HG03565 (cell line): ENCODE measurements at regions not wholly inside any gene's neighbourhood (a gene's known extent, or its start where the extent isn't known, plus 50 kb on each side); places are given as distances from the start of the nearest gene placed in this dataset.
A peak's percentile ranks its signal among the peaks of the same experiment; 100 is the strongest.
"Not testable (repeated sequence)": the region's sequence is repeated elsewhere in the genome, so short reads cannot be mapped to it uniquely, and the experiment has no call there.

Source experiments
- ATAC-seq: cut with Tn5 transposase; IDR thresholded peaks from one replicate; pipeline ENCODE4 v1.9.1; 2021; ENCODE audit warnings: mild to moderate bottlenecking, moderate library complexity; ENCODE audit not compliant: unreplicated experiment

DNA sequence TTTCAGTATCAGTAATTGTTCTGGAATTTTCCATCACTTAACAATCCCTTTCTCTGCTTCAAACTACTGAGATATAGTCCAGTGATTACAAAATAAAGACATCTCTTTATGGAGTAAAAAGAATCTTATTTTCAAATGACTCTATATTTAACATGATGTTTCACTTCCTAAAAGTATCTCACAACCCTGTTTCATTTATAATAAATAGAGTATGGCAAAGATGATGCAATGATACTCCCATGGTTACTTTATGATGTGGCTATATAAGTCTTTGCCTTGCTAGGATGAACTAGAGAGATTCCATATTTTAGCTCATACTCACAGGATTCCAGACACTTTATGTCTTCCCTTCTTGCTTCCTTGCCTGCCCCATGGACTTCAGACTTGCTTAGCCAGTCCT, 953.5 kb upstream of the MDGA2 start:
- no peak for ATAC-seq

GRCh38 chr14:48622980-48623379, 947.6 kb upstream of the MDGA2 start:
- no peak for ATAC-seq

GRCh38 chr14:48618057-48618456, 942.7 kb upstream of the MDGA2 start:
- no peak for ATAC-seq

GRCh38 chr14:48616931-48617330, 941.5 kb upstream of the MDGA2 start:
- ATAC-seq, result no peak

DNA sequence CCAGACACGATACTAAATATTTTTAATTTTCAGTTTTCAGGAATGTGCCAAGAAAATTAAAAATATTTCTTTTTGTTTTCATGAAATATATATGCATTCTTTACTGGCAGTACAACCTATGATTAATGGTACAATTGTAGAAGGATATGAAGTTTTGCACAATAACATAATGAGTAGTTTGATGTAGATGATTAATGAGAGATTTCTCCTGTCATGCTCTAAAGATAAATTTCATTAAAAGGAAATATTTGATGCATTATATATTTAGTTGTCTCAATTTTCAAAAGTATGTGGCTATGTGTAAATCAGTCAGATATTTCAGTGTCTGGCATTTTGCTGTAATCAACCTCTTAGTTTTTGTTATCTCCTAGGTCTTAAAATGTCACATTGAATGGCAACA, 940.2 kb upstream of the MDGA2 start:
- ATAC-seq, result no peak

GRCh38 chr14:48614003-48614402, 938.6 kb upstream of the MDGA2 start:
- no peak for ATAC-seq

- not testable (repeated sequence) for ATAC-seq
Measured at GRCh38 chr14:48606960-48607359, 931.6 kb upstream of the MDGA2 start.

DNA sequence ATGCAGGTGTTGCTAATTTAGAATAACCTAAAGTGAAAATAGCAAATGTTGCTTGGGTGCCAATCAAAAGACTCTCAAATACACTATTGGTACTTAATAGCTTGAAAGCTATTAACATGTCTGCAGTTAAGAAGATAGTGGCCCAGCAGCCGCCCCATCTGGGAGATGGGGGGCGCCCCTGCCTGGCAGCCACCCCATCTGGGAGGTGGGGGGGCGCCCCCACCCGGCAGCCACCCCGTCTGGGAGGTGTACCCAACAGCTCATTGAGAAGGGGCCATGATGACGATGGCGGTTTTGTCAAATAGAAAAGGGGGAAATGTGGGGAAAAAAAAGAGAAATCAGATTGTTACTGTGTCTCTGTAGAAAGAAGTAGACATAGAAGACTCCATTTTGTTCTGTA, 923.1 kb upstream of the MDGA2 start:
- ATAC-seq, result no peak

DNA sequence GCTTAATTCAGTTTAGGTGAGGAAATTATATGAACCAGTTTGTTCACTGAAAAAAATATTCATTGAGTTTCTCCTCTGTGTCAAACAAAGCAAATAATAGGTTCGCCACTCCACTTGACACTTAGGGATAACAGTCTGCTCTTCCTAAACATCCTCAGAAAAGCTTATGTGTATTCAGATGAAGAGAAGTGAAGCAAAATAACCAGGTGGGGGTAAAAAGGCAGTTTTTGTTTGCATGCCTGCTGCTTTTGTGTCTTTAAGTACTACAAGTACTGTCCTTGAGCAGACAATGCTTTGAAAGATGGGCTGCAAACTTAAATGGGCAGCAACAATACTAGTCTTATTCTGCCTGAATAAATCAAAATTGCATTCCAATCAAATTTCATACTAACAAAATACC, 910.7 kb upstream of the MDGA2 start:
- no peak for ATAC-seq

DNA sequence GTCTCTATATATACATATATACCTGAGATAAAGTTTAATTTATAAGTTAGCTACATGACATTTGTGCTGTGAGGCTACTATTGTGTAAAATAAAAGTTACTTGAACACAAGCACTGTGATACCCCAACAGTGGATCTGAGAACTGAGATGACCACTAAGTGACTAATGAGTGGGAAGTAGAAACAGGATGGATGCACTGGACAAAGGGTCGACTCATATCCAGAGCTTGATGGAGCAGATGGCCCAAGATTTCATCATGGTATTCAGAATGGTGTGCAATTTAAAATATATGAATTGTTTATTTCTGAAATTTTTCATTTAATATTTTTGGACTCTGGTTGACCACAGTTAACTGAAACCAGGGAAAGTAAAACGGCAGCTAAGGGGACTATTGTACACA, 908.6 kb upstream of the MDGA2 start:
- peak; percentile 86 for ATAC-seq

GRCh38 chr14:48582938-48583337, 907.5 kb upstream of the MDGA2 start:
- ATAC-seq, result peak; percentile 40

GRCh38 chr14:48580692-48581091, 905.3 kb upstream of the MDGA2 start:
- no peak for ATAC-seq

- ATAC-seq, result no peak
Measured at GRCh38 chr14:48575772-48576171, 900.4 kb upstream of the MDGA2 start.

DNA sequence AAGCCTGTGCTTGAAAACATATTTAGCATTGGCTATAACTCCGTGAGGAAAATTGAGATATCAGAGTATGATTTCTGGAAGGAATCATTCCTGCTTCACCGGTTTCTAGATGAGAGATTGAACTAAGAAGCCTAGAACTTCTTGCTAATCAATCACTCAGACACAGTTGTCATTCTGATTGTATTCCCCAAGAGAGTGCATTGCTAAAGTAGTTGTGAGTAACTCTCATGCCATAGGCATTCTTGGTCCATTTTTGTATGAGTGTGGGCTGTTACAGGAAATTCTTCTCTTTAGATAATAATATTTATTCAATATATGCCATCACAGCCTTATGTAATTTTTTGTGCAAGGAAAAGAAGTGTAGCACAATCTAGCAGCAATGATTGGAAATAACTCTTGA, 893.3 kb upstream of the MDGA2 start:
- no peak for ATAC-seq

DNA sequence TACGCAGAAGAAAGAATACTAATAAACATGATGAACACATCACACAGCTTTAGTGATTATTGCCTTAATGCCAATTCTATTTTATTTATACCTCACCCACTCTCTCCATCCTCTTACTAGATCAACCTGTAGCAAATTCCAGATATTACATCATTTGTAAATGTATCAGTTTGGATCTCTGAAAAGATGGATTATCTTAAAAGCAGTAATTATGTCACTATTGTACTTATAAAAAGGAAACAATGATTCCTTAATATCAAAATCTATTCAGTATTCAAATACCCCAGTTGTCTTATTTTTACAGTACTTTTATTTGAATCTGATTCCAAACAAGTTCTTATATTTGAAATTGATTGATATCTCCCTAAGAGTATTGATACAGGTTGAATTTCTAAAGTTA, 892.8 kb upstream of the MDGA2 start:
- ATAC-seq, result no peak

DNA sequence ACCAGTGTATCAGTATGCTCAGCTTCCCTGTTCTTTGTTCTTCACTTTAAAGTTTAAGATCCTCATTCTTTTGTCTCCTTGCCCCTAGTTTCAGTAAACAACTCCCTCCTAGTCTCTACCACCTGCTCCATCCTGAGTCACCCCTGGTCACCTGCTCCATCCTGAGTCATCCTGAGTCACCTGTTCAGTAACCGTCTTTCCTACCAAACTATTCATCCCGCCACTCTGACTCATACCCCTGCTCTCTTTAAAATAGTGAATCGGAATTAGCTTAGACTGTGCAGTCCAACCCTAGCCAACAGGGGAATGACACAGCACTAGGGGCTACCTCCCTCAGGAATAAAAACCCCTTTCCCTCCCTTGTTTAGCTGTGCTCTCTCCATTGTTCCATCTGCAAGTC, 888.1 kb upstream of the MDGA2 start:
- no peak for ATAC-seq

DNA sequence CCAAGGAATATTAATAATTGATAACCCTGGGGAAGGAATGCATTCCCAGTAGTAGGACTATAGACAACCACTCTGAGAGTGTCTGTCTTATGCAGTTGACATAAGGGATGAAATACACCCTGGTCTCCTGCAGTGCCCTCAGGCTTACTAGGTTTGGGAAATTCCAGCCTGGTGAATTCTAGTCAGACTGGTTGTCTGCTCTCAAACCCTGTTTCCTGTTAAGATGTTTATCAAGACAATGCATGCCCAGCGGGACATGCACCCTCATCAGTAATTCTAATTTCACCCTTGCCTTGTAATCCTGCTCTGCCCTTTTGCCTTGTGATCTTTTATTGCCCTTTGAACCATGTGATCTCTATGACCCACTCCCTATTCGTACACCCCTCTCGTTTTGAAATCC, 886.0 kb upstream of the MDGA2 start:
- ATAC-seq, result not testable (repeated sequence)

GRCh38 chr14:48560421-48560820, 885.0 kb upstream of the MDGA2 start:
- ATAC-seq, result no peak

DNA sequence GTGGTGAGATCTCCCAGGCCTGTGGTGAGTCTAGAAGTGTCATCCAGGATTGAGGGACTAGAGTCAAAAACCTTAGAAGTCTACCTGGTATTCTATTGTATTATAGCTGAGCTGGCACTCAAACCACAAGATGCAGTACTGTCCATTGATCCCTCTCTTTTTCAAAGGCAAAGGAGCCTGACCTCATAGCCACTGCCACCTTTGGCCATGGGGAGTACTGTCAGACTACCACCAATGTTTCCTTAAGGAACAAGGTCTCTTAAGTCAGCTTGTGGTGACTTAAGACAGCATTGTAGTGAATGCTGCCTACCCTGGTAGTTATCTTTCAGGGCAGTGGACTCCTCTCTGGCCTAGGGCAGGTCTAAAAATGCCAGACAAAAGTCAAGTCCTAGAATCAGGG, 878.0 kb upstream of the MDGA2 start:
- ATAC-seq, result no peak

- peak; percentile 100 for ATAC-seq
Measured at GRCh38 chr14:48546996-48547395, 871.6 kb upstream of the MDGA2 start.

- ATAC-seq, result no peak
Measured at GRCh38 chr14:48537600-48537999, 862.2 kb upstream of the MDGA2 start.

DNA sequence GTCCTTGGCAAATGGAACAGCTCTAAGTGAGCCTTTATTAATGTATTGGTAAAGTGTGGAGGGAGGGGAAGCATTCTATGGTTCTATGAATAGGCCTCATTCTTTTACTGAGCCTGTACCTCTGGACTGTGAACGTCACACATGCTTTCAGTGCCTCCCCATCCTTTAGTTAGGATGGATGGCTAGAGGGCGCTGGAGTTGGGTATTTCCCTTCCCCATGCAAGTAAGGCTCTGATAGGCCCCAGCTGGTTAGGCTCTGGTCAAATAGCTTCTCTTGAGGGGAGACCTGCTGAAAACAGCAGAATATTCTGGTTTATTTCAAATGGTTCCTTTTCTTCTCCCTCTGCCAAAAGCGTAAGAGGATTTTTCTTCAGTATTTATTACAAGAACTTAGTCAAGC, 860.9 kb upstream of the MDGA2 start:
- ATAC-seq, result no peak

DNA sequence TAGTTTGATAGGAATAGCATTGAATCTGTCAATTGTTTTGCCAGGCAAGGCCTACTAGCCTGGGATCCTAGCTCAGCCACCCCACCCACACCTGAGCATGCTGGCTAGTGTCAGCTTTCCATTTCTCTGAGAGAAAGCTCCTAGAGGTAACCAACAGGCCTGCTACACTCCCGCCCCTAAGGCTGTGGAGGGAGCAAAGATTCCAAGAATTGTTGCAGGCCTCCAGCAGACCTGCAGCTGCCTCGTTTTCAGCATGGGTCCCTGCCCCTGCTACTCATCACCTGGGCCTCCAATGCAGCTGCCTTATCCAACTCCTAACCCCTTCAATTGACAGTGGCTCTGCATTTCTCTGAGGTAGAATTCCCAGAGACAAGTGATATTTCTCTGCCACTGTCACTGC, 852.4 kb upstream of the MDGA2 start:
- no peak for ATAC-seq

GRCh38 chr14:48526307-48526706, 850.9 kb upstream of the MDGA2 start:
- ATAC-seq, result no peak
